Stimulated activated naive CD4-positive, alpha-beta T cell treated with Interleukin-2 at 50 U/mL for 16 hours (primary cell): ENCODE measurements at regions not wholly inside any gene's neighbourhood (a gene's known extent, or its start where the extent isn't known, plus 50 kb on each side); places are given as distances from the start of the nearest gene placed in this dataset.
"Not testable (repeated sequence)": the region's sequence is repeated elsewhere in the genome, so short reads cannot be mapped to it uniquely, and the experiment has no call there.

Experiments used
- DNase-seq: peaks from one replicate; lab custom pipeline; 2025; lab: John Stamatoyannopoulos, UW

GRCh38 chr4:141534985-141535384, 101.4 kb upstream of the IL15 start:
- no peak for DNase-seq

- DNase-seq: no peak
Measured at GRCh38 chr4:141538001-141538400, 98.4 kb upstream of the IL15 start.

GRCh38 chr4:141540643-141541042, 95.7 kb upstream of the IL15 start:
- DNase-seq: no peak

GRCh38 chr4:141541851-141542250, 94.5 kb upstream of the IL15 start:
- DNase-seq: no peak

GRCh38 chr4:141543176-141543575, 93.2 kb upstream of the IL15 start:
- no peak for DNase-seq

GRCh38 chr4:141543706-141544105, 92.7 kb upstream of the IL15 start:
- no peak for DNase-seq

- DNase-seq: no peak
Measured at GRCh38 chr4:141548791-141549190, 87.6 kb upstream of the IL15 start.

- DNase-seq: no peak
Measured at GRCh38 chr4:141560056-141560455, 76.3 kb upstream of the IL15 start.

GRCh38 chr4:141562649-141563048, 73.7 kb upstream of the IL15 start:
- DNase-seq: no peak

- DNase-seq: no peak
Measured at GRCh38 chr4:141563723-141564122, 72.7 kb upstream of the IL15 start.

GRCh38 chr4:141564961-141565360, 71.4 kb upstream of the IL15 start:
- DNase-seq: not testable (repeated sequence)

GRCh38 chr4:141565379-141566089, 70.8 kb upstream of the IL15 start:
- no peak for DNase-seq

GRCh38 chr4:141567326-141567915, 69.0 kb upstream of the IL15 start:
- DNase-seq: no peak

- no peak for DNase-seq
Measured at GRCh38 chr4:141569141-141569540, 67.2 kb upstream of the IL15 start.

- DNase-seq: no peak
Measured at GRCh38 chr4:141570290-141570689, 66.1 kb upstream of the IL15 start.

GRCh38 chr4:141571362-141571761, 65.0 kb upstream of the IL15 start:
- DNase-seq: no peak

- DNase-seq: no peak
Measured at GRCh38 chr4:141571793-141572192, 64.6 kb upstream of the IL15 start.

GRCh38 chr4:141573678-141574077, 62.7 kb upstream of the IL15 start:
- no peak for DNase-seq

GRCh38 chr4:141575884-141576283, 60.5 kb upstream of the IL15 start:
- no peak for DNase-seq

- no peak for DNase-seq
Measured at GRCh38 chr4:141576585-141577110, 59.7 kb upstream of the IL15 start.

GRCh38 chr4:141578451-141578850, 57.9 kb upstream of the IL15 start:
- DNase-seq: no peak

- no peak for DNase-seq
Measured at GRCh38 chr4:141580523-141580922, 55.9 kb upstream of the IL15 start.
